ENCODE measurements at regions not wholly inside any gene's neighbourhood (a gene's known extent, or its start where the extent isn't known, plus 50 kb on each side); places are given as distances from the start of the nearest gene placed in this dataset.

- no peak for TF ChIP-seq POLR2A (IDR thresholded peaks at IDR 0.05)
- no peak for TF ChIP-seq CTCF (IDR thresholded peaks at IDR 0.05)
These were observed 199.9 kb downstream of the TMEM200A start for GRCh38 chr6:130565696-130566095.
